Adrenal gland (tissue), 9 donors: ENCODE measurements at regions not wholly inside any gene's neighbourhood (a gene's known extent, or its start where the extent isn't known, plus 50 kb on each side); places are given as distances from the start of the nearest gene placed in this dataset.
"Not testable (repeated sequence)": the region's sequence is repeated elsewhere in the genome, so short reads cannot be mapped to it uniquely, and the experiment has no call there.

Experiments used
- DNase-seq, 7 donors: peaks; one replicate each; pipeline ENCODE4 v3.0.0-alpha.2; 2019 to 2020
- H3K27ac ChIP-seq, 5 donors: fragments of 200-600 bp; sonication (generic) in 4 of 5; 1 replicate in 3 of 5; 2 replicates in 2 of 5; pipeline versions ENCODE4 v1.5.1 to v1.8.0; 2016 to 2020; ENCODE audit warnings: mild to moderate bottlenecking in 1 of 5
- H3K27me3 ChIP-seq: fragments of 200-600 bp; 2 replicates; pipeline ENCODE4 v1.8.0; 2021
- H3K36me3 ChIP-seq, 2 donors: fragments of 200-600 bp; replicated peaks in 1 of 2; 1 replicate in 1 of 2; 2 replicates in 1 of 2; pipeline versions ENCODE4 v1.5.1 to v1.8.0; 2018 to 2022
- H3K4me1 ChIP-seq, 2 donors: fragments of 200-600 bp; replicated peaks in 1 of 2; 1 replicate in 1 of 2; 2 replicates in 1 of 2; pipeline versions ENCODE4 v1.5.1 to v1.8.0; 2018 to 2021
- H3K4me3 ChIP-seq, 4 donors: fragments of 200-600 bp; sonication (generic) in 3 of 4; one replicate each; pipeline ENCODE4 v1.5.1; 2016 to 2018
- H3K9me3 ChIP-seq, 3 donors: fragments of 200-600 bp; sonication (generic) in 1 of 3; replicated peaks in 1 of 3; 1 replicate in 2 of 3; 2 replicates in 1 of 3; pipeline versions ENCODE4 v1.5.1 to v1.8.0; 2016 to 2021
- CTCF ChIP-seq, 6 experiments: fragments of 450-650 bp in 4 of 6; fragments of 200-600 bp in 2 of 6; sonication (generic) in 1 of 6; IDR thresholded peaks; 1 replicate in 5 of 6; 2 replicates in 1 of 6; pipeline versions ENCODE4 v1.5.1 to v1.8.0; 2016 to 2021; ENCODE audit warnings: antibody characterized with exemption in 6 of 6, mild to moderate bottlenecking in 2 of 6, moderate library complexity in 1 of 6
- POLR2A ChIP-seq, 2 donors: fragments of 450-650 bp; IDR thresholded peaks; one replicate each; pipeline ENCODE4 v1.6.1; 2017; ENCODE audit warnings: antibody characterized with exemption in 2 of 2, mild to moderate bottlenecking in 2 of 2, moderate library complexity in 1 of 2
- WGBS, 4 donors: extraction: QIAGEN DNeasy Blood & Tissue Kit in 2 of 4; methylation state at CpG; one replicate each; pipeline versions ENCODE4 v1.1.5 to v1.1.7; 2013 to 2017; 5-methylcytosine and 5-hydroxymethylcytosine counted together
- intact Hi-C, 2 donors: fragments of 100-400 bp; cut with DNase I; formaldehyde crosslinking; loops; one replicate each; pipeline versions ENCODE4 v1.14.1 to v1.15.0; 2022 to 2023
- donor health status: healthy with polysubstance abuse.
- donor health status: Bipolar disorder and iron deficiency.
- donor health status: DM: yes; HTN: yes; CAD: no.
- donor health status: DM: no; HTN: no; CAD: no.
- donor health status: DM: no; HTN: no; CAD: no.

- 71 to 84% (median 78%) methylated on average over 3 of the region's 3 CpGs for WGBS, 4 donors
- Histone ChIP-seq H3K36me3 (no peaks in the 10 kb centered on the region), H3K27me3 (no peaks in the 10 kb centered on the region), H3K4me1 (no peaks in the 10 kb centered on the region), H3K9me3 (no peaks in the 10 kb centered on the region), H3K4me3 (no peak overlapping the region), H3K27ac (no peak overlapping the region)
- intact Hi-C loops, result no loop called here
- no peak for DNase-seq
- TF ChIP-seq CTCF (IDR thresholded peaks at IDR 0.05) (no peak), POLR2A (IDR thresholded peaks at IDR 0.05) (no peak)
Observed at GRCh38 chr2:51263951-51264350, 232.0 kb upstream of the NRXN1 start.

- H3K36me3 ChIP-seq, H3K27ac ChIP-seq, DNase-seq, intact Hi-C loops, H3K27me3 ChIP-seq, H3K4me1 ChIP-seq, H3K9me3 ChIP-seq, H3K4me3 ChIP-seq: not testable (repeated sequence)
- WGBS, 4 donors, result 65 to 69% (median 66%) methylated on average over 2 of the region's 2 CpGs
Observed at GRCh38 chr2:51263101-51263500, 231.2 kb upstream of the NRXN1 start.

- 79 to 86% (median 83%) methylated on average over 5 of the region's 5 CpGs for WGBS, 4 donors
- no peak overlapping the region for H3K27ac ChIP-seq
- intact Hi-C loops, result no loop called here
- H3K27me3 ChIP-seq, result no peaks in the 10 kb centered on the region
- no peak for DNase-seq
- no peak for TF ChIP-seq CTCF (IDR thresholded peaks at IDR 0.05)
- TF ChIP-seq POLR2A (IDR thresholded peaks at IDR 0.05), result no peak
- no peaks in the 10 kb centered on the region for H3K4me1 ChIP-seq
- no peaks in the 10 kb centered on the region for H3K36me3 ChIP-seq
- H3K4me3 ChIP-seq, result no peak overlapping the region
- H3K9me3 ChIP-seq, result no peaks in the 10 kb centered on the region
Observed at GRCh38 chr2:51258301-51258700, 226.4 kb upstream of the NRXN1 start.

- WGBS, 4 donors, result 79 to 84% (median 80%) methylated on average over 5 of the region's 5 CpGs
Observed at GRCh38 chr2:51256736-51257135, 224.8 kb upstream of the NRXN1 start.

More at GRCh38 chr2:51256736-51257135, 224.8 kb upstream of the NRXN1 start:
- H3K27ac ChIP-seq, result no peak overlapping the region
- no peaks in the 10 kb centered on the region for H3K4me1 ChIP-seq
- no peak overlapping the region for H3K4me3 ChIP-seq
- no peaks in the 10 kb centered on the region for H3K36me3 ChIP-seq
- H3K9me3 ChIP-seq, result no peaks in the 10 kb centered on the region
- no peak for TF ChIP-seq CTCF (IDR thresholded peaks at IDR 0.05)
- TF ChIP-seq POLR2A (IDR thresholded peaks at IDR 0.05), result no peak
- intact Hi-C loops, result no loop called here
- no peak for DNase-seq
- H3K27me3 ChIP-seq, result no peaks in the 10 kb centered on the region
